HL-60 (cell line): ENCODE measurements at regions not wholly inside any gene's neighbourhood (a gene's known extent, or its start where the extent isn't known, plus 50 kb on each side); places are given as distances from the start of the nearest gene placed in this dataset.

ENCODE experiments used
- GABPA ChIP-seq: IDR thresholded peaks from 2 replicates; pipeline ENCODE4 v1.6.1; 2012; ENCODE audit warnings: low read depth
- POLR2AphosphoS5 ChIP-seq: IDR thresholded peaks from 2 replicates; pipeline ENCODE4 v1.6.1; 2012; ENCODE audit warnings: low read depth
- REST ChIP-seq: IDR thresholded peaks from 2 replicates; pipeline ENCODE4 v1.6.1; 2012; ENCODE audit warnings: low read depth; ENCODE audit not compliant: insufficient replicate concordance
- SPI1 ChIP-seq: IDR thresholded peaks from 2 replicates; pipeline ENCODE4 v1.6.1; 2012; ENCODE audit warnings: low read depth, mild to moderate bottlenecking, borderline replicate concordance
- TF ChIP-seq, protein P1 (sequence below): IDR thresholded peaks from one replicate; pipeline ENCODE4 v1.5.1; 2011; ENCODE audit warnings: low read length, control low read depth, inconsistent platforms; ENCODE audit not compliant: insufficient read depth

GRCh38 chr14:61644834-61645233 is 50.5 kb upstream of the HIF1A start:
- no peak for TF ChIP-seq POLR2AphosphoS5
- TF ChIP-seq, protein P1, sequence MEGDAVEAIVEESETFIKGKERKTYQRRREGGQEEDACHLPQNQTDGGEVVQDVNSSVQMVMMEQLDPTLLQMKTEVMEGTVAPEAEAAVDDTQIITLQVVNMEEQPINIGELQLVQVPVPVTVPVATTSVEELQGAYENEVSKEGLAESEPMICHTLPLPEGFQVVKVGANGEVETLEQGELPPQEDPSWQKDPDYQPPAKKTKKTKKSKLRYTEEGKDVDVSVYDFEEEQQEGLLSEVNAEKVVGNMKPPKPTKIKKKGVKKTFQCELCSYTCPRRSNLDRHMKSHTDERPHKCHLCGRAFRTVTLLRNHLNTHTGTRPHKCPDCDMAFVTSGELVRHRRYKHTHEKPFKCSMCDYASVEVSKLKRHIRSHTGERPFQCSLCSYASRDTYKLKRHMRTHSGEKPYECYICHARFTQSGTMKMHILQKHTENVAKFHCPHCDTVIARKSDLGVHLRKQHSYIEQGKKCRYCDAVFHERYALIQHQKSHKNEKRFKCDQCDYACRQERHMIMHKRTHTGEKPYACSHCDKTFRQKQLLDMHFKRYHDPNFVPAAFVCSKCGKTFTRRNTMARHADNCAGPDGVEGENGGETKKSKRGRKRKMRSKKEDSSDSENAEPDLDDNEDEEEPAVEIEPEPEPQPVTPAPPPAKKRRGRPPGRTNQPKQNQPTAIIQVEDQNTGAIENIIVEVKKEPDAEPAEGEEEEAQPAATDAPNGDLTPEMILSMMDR = no peak
- TF ChIP-seq REST = no peak
- no peak for TF ChIP-seq GABPA
- no peak for TF ChIP-seq SPI1
